Sigmoid colon (tissue), 6 donors: ENCODE measurements at regions not wholly inside any gene's neighbourhood (a gene's known extent, or its start where the extent isn't known, plus 50 kb on each side); places are given as distances from the start of the nearest gene placed in this dataset.
"Not testable (repeated sequence)": the region's sequence is repeated elsewhere in the genome, so short reads cannot be mapped to it uniquely, and the experiment has no call there.

Source experiments
- DNase-seq: peaks from one replicate; pipeline ENCODE4 v3.0.0-alpha.2; 2019
- H3K27ac ChIP-seq, 4 donors: fragments of 200-600 bp; sonication (generic); one replicate each; pipeline ENCODE4 v1.5.1; 2016 to 2019; ENCODE audit warnings: mild to moderate bottlenecking in 1 of 4
- H3K27me3 ChIP-seq, 3 donors: fragments of 200-600 bp; sonication (generic); one replicate each; pipeline ENCODE4 v1.5.1; 2019; ENCODE audit warnings: mild to moderate bottlenecking in 1 of 3
- H3K36me3 ChIP-seq, 4 donors: fragments of 200-600 bp; sonication (generic); one replicate each; pipeline ENCODE4 v1.5.1; 2016 to 2019
- H3K4me1 ChIP-seq, 4 donors: fragments of 200-600 bp; sonication (generic); one replicate each; pipeline ENCODE4 v1.5.1; 2017 to 2019
- H3K4me3 ChIP-seq, 4 donors: fragments of 200-600 bp; sonication (generic); one replicate each; pipeline ENCODE4 v1.5.1; 2017 to 2019; ENCODE audit warnings: mild to moderate bottlenecking in 2 of 4, moderate library complexity in 1 of 4
- H3K9me3 ChIP-seq, 4 donors: fragments of 200-600 bp in 3 of 4; sonication (generic) in 3 of 4; one replicate each; pipeline versions ENCODE4 v1.5.1 to v1.6.1; 2013 to 2019
- CTCF ChIP-seq, 4 experiments: fragments of 450-650 bp in 3 of 4; fragments of 200-600 bp in 1 of 4; IDR thresholded peaks; one replicate each; pipeline ENCODE4 v1.5.1; 2016 to 2019; ENCODE audit warnings: antibody characterized with exemption in 4 of 4, mild to moderate bottlenecking in 3 of 4, moderate library complexity in 2 of 4
- EP300 ChIP-seq, 4 donors: sonication (generic); formaldehyde crosslinking; IDR thresholded peaks; one replicate each; pipeline ENCODE4 v1.6.1; 2017; ENCODE audit warnings: antibody characterized with exemption in 4 of 4
- POLR2A ChIP-seq, 2 donors: fragments of 450-650 bp; IDR thresholded peaks; one replicate each; pipeline ENCODE4 v1.6.1; 2016; ENCODE audit warnings: antibody characterized with exemption in 2 of 2, mild to moderate bottlenecking in 2 of 2, moderate library complexity in 2 of 2
- POLR2AphosphoS5 ChIP-seq, 4 donors: sonication (generic); formaldehyde crosslinking; IDR thresholded peaks; one replicate each; pipeline ENCODE4 v1.6.1; 2017; ENCODE audit warnings: antibody characterized with exemption in 4 of 4
- WGBS, 2 donors: extraction: QIAGEN DNeasy Blood & Tissue Kit; methylation state at CpG; one replicate each; pipeline ENCODE4 v1.1.7; 2013; 5-methylcytosine and 5-hydroxymethylcytosine counted together
- intact Hi-C: fragments of 100-400 bp; cut with DNase I; formaldehyde crosslinking; loops from one replicate; pipeline ENCODE4 v1.15.1; 2023
- donor health status: healthy with polysubstance abuse.
- donor health status: healthy.

- H3K27me3 ChIP-seq, result no peaks in the 10 kb centered on the region
- intact Hi-C loops, result no loop called here
- DNase-seq, result no peak
- no peak overlapping the region for H3K27ac ChIP-seq
- no peak overlapping the region for H3K4me3 ChIP-seq
- no peak for TF ChIP-seq POLR2AphosphoS5 (IDR thresholded peaks at IDR 0.05)
- no peak for TF ChIP-seq CTCF (IDR thresholded peaks at IDR 0.05)
- no peak for TF ChIP-seq POLR2A (IDR thresholded peaks at IDR 0.05)
- no peak for TF ChIP-seq EP300 (IDR thresholded peaks at IDR 0.05)
- no peaks in the 10 kb centered on the region for H3K36me3 ChIP-seq
- no peaks in the 10 kb centered on the region for H3K9me3 ChIP-seq
- no peaks in the 10 kb centered on the region for H3K4me1 ChIP-seq
Measured at GRCh38 chr6:111925296-111925695, 52.0 kb upstream of the FYN start.

- H3K9me3 ChIP-seq, result peaks cover 0 to under 1% (median 0%) of the 10 kb centered on the region in 4 donors
- H3K4me3 ChIP-seq, result no peak overlapping the region
- intact Hi-C loops, result no loop called here
- H3K4me1 ChIP-seq, result no peaks in the 10 kb centered on the region
- no peak for DNase-seq
- WGBS, 2 donors, result 65 to 77% methylated on average over 7 of the region's 7 CpGs
- no peak overlapping the region for H3K27ac ChIP-seq
- no peaks in the 10 kb centered on the region for H3K27me3 ChIP-seq
- no peaks in the 10 kb centered on the region for H3K36me3 ChIP-seq
- no peak for TF ChIP-seq POLR2AphosphoS5 (IDR thresholded peaks at IDR 0.05)
- TF ChIP-seq CTCF (IDR thresholded peaks at IDR 0.05), result no peak
- no peak for TF ChIP-seq EP300 (IDR thresholded peaks at IDR 0.05)
- no peak for TF ChIP-seq POLR2A (IDR thresholded peaks at IDR 0.05)
Measured at GRCh38 chr6:111926731-111927302, 53.6 kb upstream of the FYN start.

GRCh38 chr6:111927321-111927720 is 54.1 kb upstream of the FYN start:
- Histone ChIP-seq H3K9me3 (peaks cover 0 to 3% (median 0%) of the 10 kb centered on the region in 4 donors), H3K27me3 (no peaks in the 10 kb centered on the region), H3K27ac (no peak overlapping the region), H3K4me3 (no peak overlapping the region), H3K36me3 (no peaks in the 10 kb centered on the region), H3K4me1 (no peaks in the 10 kb centered on the region)
- no peak for TF ChIP-seq CTCF (IDR thresholded peaks at IDR 0.05)
- TF ChIP-seq POLR2AphosphoS5 (IDR thresholded peaks at IDR 0.05), result no peak
- no peak for TF ChIP-seq POLR2A (IDR thresholded peaks at IDR 0.05)
- TF ChIP-seq EP300 (IDR thresholded peaks at IDR 0.05), result no peak
- DNase-seq, result no peak
- intact Hi-C loops, result no loop called here
- WGBS, 2 donors, result 68 to 76% methylated on average over 7 of the region's 7 CpGs

- no peak overlapping the region for H3K27ac ChIP-seq
- intact Hi-C loops, result loop anchor here (2.0 kb wide), 1 partner anchor 37 kb away; no protein-coding TSS in a partner anchor
- no peak for DNase-seq
- no peak overlapping the region for H3K4me3 ChIP-seq
- peaks cover 0 to 3% (median 0%) of the 10 kb centered on the region in 4 donors for H3K9me3 ChIP-seq
- WGBS, 2 donors, result 93 to 99% methylated on average over 1 of the region's 1 CpG
- H3K4me1 ChIP-seq, result no peaks in the 10 kb centered on the region
- no peaks in the 10 kb centered on the region for H3K36me3 ChIP-seq
- TF ChIP-seq POLR2A (IDR thresholded peaks at IDR 0.05) (no peak), POLR2AphosphoS5 (IDR thresholded peaks at IDR 0.05) (no peak)
- no peaks in the 10 kb centered on the region for H3K27me3 ChIP-seq
Measured at GRCh38 chr6:111928139-111928538, 54.9 kb upstream of the FYN start.

GRCh38 chr6:111934611-111935010 is 61.4 kb upstream of the FYN start:
- H3K4me3 ChIP-seq, intact Hi-C loops, H3K36me3 ChIP-seq, H3K4me1 ChIP-seq, H3K27me3 ChIP-seq, H3K9me3 ChIP-seq, H3K27ac ChIP-seq, DNase-seq: not testable (repeated sequence)
- WGBS, 2 donors, result 56 to 81% methylated on average over 5 of the region's 5 CpGs

GRCh38 chr6:111936718-111937117 is 63.5 kb upstream of the FYN start:
- Histone ChIP-seq H3K4me1 (no peaks in the 10 kb centered on the region), H3K9me3 (peaks cover 0 to 5% (median 1%) of the 10 kb centered on the region in 4 donors), H3K36me3 (no peaks in the 10 kb centered on the region), H3K27ac (no peak overlapping the region), H3K4me3 (no peak overlapping the region), H3K27me3 (no peaks in the 10 kb centered on the region)
- DNase-seq, result no peak
- intact Hi-C loops, result no loop called here
- TF ChIP-seq POLR2AphosphoS5 (IDR thresholded peaks at IDR 0.05), result no peak
- no peak for TF ChIP-seq EP300 (IDR thresholded peaks at IDR 0.05)
- TF ChIP-seq POLR2A (IDR thresholded peaks at IDR 0.05), result no peak
- no peak for TF ChIP-seq CTCF (IDR thresholded peaks at IDR 0.05)
